ENCODE measurements at regions not wholly inside any gene's neighbourhood (a gene's known extent, or its start where the extent isn't known, plus 50 kb on each side); places are given as distances from the start of the nearest gene placed in this dataset.

DNA sequence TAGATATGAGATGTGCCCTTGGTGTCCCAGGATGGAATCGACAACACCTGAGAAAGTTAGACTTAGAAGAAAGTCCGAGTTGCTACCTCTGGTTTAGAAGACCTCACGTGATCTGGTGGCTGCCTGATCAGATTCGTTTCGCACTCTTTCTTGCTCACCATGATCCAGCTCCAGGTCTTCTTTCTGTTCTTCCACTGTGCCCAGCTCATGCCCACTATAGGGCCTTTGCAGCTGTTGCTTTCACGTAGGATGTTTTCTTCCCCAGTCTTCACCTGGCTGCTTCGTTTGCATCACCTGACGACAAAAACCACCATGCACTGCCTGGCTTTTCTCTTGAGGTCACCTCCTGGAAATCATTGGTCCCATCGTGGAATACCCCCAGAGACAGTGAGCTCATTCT lies 311.1 kb downstream of the PRDM2 start:
- no peak overlapping the region for H3K27ac ChIP-seq (ENCODE audit: insufficient read depth, low read depth, low read length)
- H3K9me1 ChIP-seq (replicated peaks; ENCODE audit: control insufficient read depth, extremely low read depth, insufficient read depth, low read length), result no peaks in the 10 kb centered on the region
- BruUV-seq (replicated peaks), result no TSS peak
- H3K79me2 ChIP-seq (ENCODE audit: control insufficient read depth, insufficient read depth, low read length), result no peaks in the 10 kb centered on the region
- H3K4me2 ChIP-seq (ENCODE audit: insufficient read depth, low read length), result no peak overlapping the region
- H3K9ac ChIP-seq (replicated peaks; ENCODE audit: extremely low read depth, insufficient read depth, low read length), result no peak overlapping the region
- no peak overlapping the region for H2AFZ ChIP-seq (ENCODE audit: low read depth, low read length)
- H4K20me1 ChIP-seq (replicated peaks; ENCODE audit: control insufficient read depth, extremely low read depth, insufficient read depth, low read length), result no peaks in the 10 kb centered on the region
- no peak for FAIRE-seq
- intact Hi-C loops (cut with micrococcal nuclease), result no loop called here
- no peaks in the 10 kb centered on the region for H3K36me3 ChIP-seq (ENCODE audit: control insufficient read depth in 2 of 2, extremely low read depth in 1 of 2, insufficient read depth in 2 of 2, low read length in 2 of 2)
- dilution Hi-C loops (cut with MboI; ENCODE audit: extremely low pct_ligation_motif_present, low sequenced_read_pairs), result no loop called here
- no peaks in the 10 kb centered on the region for H3K27me3 ChIP-seq (ENCODE audit: control insufficient read depth in 2 of 2, insufficient read depth in 2 of 2, low read length in 2 of 2)
- H3K4me1 ChIP-seq (ENCODE audit: control insufficient read depth, extremely low read depth, insufficient read depth, low read length), result no peaks in the 10 kb centered on the region
- H3K4me3 ChIP-seq (replicated peaks in 1 of 3; ENCODE audit: insufficient read depth in 1 of 3, low read depth in 1 of 3, low read length in 3 of 3), result no peak overlapping the region
- ChIA-PET CTCF (no interaction called here), POLR2A (no interaction called here)
- no peak for DNase-seq (ENCODE audit: low read depth, low spot score)
- TF ChIP-seq POLR2A (IDR thresholded peaks at IDR 0.05; ENCODE audit: low read depth, low read length) (no peak), GATA2 (IDR thresholded peaks at IDR 0.05; ENCODE audit: insufficient read depth, insufficient read length, low read depth, low read length) (no peak), FOS (IDR thresholded peaks at IDR 0.05; ENCODE audit: borderline replicate concordance, insufficient read depth, low read length) (no peak), MYC (IDR thresholded peaks at IDR 0.05; ENCODE audit: low read depth, low read length) (no peak), POLR2AphosphoS5 (IDR thresholded peaks at IDR 0.05; ENCODE audit: insufficient read depth, low read depth, low read length) (no peak), EZH2 (IDR thresholded peaks at IDR 0.05; ENCODE audit: borderline replicate concordance, low read depth, low read length, severe bottlenecking) (no peak), JUN (IDR thresholded peaks at IDR 0.05; ENCODE audit: borderline replicate concordance, insufficient read depth, insufficient read length, low read depth) (no peak)
- TF ChIP-seq, protein P1, sequence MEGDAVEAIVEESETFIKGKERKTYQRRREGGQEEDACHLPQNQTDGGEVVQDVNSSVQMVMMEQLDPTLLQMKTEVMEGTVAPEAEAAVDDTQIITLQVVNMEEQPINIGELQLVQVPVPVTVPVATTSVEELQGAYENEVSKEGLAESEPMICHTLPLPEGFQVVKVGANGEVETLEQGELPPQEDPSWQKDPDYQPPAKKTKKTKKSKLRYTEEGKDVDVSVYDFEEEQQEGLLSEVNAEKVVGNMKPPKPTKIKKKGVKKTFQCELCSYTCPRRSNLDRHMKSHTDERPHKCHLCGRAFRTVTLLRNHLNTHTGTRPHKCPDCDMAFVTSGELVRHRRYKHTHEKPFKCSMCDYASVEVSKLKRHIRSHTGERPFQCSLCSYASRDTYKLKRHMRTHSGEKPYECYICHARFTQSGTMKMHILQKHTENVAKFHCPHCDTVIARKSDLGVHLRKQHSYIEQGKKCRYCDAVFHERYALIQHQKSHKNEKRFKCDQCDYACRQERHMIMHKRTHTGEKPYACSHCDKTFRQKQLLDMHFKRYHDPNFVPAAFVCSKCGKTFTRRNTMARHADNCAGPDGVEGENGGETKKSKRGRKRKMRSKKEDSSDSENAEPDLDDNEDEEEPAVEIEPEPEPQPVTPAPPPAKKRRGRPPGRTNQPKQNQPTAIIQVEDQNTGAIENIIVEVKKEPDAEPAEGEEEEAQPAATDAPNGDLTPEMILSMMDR (IDR thresholded peaks at IDR 0.05; ENCODE audit: extremely low read depth in 1 of 2, insufficient read depth in 1 of 2, low read depth in 1 of 2, low read length in 2 of 2), result no peak
- TF ChIP-seq, protein P2, sequence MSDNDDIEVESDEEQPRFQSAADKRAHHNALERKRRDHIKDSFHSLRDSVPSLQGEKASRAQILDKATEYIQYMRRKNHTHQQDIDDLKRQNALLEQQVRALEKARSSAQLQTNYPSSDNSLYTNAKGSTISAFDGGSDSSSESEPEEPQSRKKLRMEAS (IDR thresholded peaks at IDR 0.05; ENCODE audit: insufficient read depth, insufficient read length), result no peak
- peaks cover 2% of the 10 kb centered on the region for H3K9me3 ChIP-seq (replicated peaks; ENCODE audit: control insufficient read depth, insufficient read depth, low read length)
